AG09319 (cell line): ENCODE measurements at regions not wholly inside any gene's neighbourhood (a gene's known extent, or its start where the extent isn't known, plus 50 kb on each side); places are given as distances from the start of the nearest gene placed in this dataset.

Experiments used
- DNase-seq: peaks from one replicate; pipeline ENCODE4 v3.0.0-alpha.2; 2010; ENCODE audit warnings: low read depth; ENCODE audit errors: extremely low read depth
- TF ChIP-seq, protein P1 (sequence below): IDR thresholded peaks from 2 replicates; pipeline ENCODE4 v1.5.1; 2011; ENCODE audit warnings: low read depth, mild to moderate bottlenecking, inconsistent platforms, low read length, moderate library complexity

- TF ChIP-seq, protein P1, sequence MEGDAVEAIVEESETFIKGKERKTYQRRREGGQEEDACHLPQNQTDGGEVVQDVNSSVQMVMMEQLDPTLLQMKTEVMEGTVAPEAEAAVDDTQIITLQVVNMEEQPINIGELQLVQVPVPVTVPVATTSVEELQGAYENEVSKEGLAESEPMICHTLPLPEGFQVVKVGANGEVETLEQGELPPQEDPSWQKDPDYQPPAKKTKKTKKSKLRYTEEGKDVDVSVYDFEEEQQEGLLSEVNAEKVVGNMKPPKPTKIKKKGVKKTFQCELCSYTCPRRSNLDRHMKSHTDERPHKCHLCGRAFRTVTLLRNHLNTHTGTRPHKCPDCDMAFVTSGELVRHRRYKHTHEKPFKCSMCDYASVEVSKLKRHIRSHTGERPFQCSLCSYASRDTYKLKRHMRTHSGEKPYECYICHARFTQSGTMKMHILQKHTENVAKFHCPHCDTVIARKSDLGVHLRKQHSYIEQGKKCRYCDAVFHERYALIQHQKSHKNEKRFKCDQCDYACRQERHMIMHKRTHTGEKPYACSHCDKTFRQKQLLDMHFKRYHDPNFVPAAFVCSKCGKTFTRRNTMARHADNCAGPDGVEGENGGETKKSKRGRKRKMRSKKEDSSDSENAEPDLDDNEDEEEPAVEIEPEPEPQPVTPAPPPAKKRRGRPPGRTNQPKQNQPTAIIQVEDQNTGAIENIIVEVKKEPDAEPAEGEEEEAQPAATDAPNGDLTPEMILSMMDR, result no peak
- no peak for DNase-seq
Measured at GRCh38 chr10:10927608-10928007, 90.1 kb upstream of the CELF2 start.

DNA sequence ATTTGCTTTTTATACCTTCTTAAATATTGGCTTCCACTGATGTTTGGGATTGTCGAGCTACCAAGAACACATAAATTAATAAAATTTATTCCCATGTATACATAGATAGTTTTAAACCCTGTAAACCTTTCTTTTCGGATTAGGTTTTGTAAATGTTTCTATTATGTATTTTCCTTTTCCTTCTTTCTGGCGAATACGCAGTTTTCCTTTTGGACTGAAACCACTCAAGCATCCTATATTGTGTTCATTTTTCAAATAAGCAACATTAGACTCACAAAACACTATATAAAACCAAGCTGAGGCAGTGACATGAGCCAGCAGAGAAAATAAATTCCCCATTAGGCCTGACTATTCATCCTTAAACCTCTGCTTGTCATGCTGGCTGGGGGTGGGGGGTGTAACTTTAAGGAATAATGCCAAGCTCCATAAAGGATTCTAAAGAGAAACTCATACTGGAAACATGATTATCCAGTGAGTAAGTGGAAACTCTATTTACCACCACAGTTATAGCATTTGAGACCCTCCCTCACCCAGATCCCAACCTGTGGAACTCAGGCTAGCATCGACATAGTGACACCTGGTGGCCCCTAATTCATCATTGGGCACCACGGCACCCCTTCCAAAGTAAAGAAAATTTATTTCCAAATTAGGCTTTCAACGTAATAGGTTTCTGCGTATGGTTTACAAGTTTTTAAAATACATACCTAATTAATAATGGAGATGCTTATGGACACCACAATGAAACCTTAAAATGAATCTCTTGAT is 86.5 kb upstream of the CELF2 start:
- TF ChIP-seq, protein P1, result peak; percentile 5
- no peak for DNase-seq

- TF ChIP-seq, protein P1, result no peak
- no peak for DNase-seq
Measured at GRCh38 chr10:10935032-10935431, 82.6 kb upstream of the CELF2 start.

DNA sequence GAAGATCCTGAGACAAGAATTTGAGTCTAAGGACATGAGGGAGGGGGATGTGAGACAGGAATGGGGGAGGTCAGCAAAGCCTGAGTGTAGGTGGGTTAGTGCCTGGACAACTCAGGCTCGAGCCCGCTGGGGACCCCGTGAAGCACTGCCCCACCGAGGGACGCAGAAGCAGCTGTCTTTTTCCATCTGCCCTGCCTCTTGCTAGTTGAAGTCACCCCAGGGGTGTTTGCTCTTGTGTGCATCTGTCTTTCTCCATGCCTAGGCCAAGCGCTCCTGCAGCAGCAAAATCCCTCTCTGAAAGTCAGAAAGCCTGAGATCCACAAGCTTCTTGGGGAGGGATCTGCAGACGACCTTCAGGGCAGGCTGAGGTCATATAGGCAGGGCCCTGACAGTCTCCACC is 79.0 kb upstream of the CELF2 start:
- TF ChIP-seq, protein P1, result no peak
- DNase-seq, result no peak

- no peak for DNase-seq
- TF ChIP-seq, protein P1, result no peak
Measured at GRCh38 chr10:10941127-10941730, 76.4 kb upstream of the CELF2 start.

DNA sequence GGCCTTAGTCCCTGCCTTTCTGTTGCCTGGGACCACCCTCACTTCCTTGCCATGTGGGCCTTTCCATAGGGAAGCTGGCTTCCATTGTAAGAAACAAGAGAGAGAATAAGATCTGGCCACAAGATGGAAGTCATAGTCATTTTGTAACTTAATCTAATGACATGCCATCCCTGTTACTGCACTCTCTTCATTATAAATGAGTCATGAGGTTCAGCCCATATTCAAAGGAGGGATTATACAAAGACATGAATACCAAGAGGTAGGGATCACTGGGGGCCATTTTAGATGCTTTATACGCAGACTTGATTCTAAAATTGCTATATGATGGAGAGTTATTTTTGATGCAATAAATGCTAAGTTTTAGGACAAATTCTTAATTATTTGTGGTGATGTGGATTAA is 75.2 kb upstream of the CELF2 start:
- no peak for DNase-seq
- TF ChIP-seq, protein P1, result no peak

DNA sequence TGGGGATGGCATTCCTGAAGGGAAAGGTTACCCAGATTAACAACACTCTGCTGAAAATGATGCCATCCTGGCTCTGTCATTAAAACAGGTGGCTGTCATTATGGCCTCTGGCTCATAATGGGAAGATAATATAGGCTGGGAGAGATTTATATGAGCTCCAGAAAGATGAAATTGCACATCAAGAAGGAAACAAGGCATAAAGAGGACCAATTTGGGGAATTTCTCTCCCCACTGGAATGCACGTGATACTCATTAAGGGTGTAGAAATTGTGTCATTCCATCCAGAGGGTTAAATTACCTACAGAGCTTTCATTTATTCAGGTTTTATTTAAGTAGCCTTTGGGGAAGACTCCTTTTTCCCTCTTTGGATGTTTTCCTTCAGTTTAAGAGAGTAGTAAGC is 71.6 kb upstream of the CELF2 start:
- TF ChIP-seq, protein P1, result no peak
- DNase-seq, result no peak
